ENCODE measurements at regions not wholly inside any gene's neighbourhood (a gene's known extent, or its start where the extent isn't known, plus 50 kb on each side); places are given as distances from the start of the nearest gene placed in this dataset.
"Not testable (repeated sequence)": the region's sequence is repeated elsewhere in the genome, so short reads cannot be mapped to it uniquely, and the experiment has no call there.

DNA sequence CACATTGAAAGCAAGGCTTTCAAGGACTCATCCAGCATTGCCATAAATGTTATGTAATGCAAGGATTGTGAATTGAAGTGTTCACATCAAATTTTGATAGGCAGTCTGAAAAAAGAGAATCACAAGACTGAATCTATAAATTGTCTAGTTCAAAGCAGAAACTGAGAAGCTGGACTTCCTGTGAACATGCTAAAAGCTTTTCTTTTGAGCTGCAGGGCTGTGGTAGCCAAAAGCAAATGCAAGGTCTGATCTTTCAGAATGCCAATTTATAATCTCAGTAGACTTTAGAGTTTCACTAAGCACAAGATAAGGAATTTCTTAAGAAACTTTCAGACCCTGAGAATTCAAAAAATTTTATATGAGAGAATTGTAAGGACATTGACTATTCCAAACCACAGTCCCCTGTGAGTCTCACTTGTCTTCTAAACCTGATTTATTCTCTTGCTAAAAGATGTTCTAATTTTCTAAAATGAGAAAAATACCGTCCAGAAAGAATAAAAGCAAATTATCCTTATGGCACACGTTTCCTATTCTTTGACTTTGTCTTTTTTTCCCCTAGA lies 1700.3 kb downstream of the OTOL1 start:
- Histone ChIP-seq H3K36me3 (no peaks in the 10 kb centered on the region), H3K4me3 (no peak overlapping the region), H3K9me3 (no peaks in the 10 kb centered on the region), H3K27ac (no peak overlapping the region), H3K4me1 (no peaks in the 10 kb centered on the region), H3K27me3 (no peaks in the 10 kb centered on the region)
- in situ Hi-C loops (cut with MboI; ENCODE audit: low sequenced_read_pairs in 4 of 4) (no loop called here), intact Hi-C loops (cut with DNase I; ENCODE audit: low total_unique reads) (no loop called here)
- ATAC-seq (no peak), DNase-seq (no peak)
- TF ChIP-seq POLR2A (IDR thresholded peaks at IDR 0.05) (no peak), CTCF (IDR thresholded peaks at IDR 0.05 in 4 of 5, conservative IDR thresholded peaks at IDR 0.05 in 1 of 5) (no peak)

- Histone ChIP-seq H3K27ac (no peak overlapping the region), H3K9me3 (no peaks in the 10 kb centered on the region), H3K4me1 (no peaks in the 10 kb centered on the region), H3K27me3 (no peaks in the 10 kb centered on the region), H3K4me3 (no peak overlapping the region), H3K36me3 (no peaks in the 10 kb centered on the region)
- TF ChIP-seq CTCF (IDR thresholded peaks at IDR 0.05 in 4 of 5, conservative IDR thresholded peaks at IDR 0.05 in 1 of 5), result no peak
- TF ChIP-seq POLR2A (IDR thresholded peaks at IDR 0.05), result no peak
- ATAC-seq, result no peak
- in situ Hi-C loops (cut with MboI; ENCODE audit: low sequenced_read_pairs in 4 of 4), result no loop called here
- no peak for DNase-seq
- intact Hi-C loops (cut with DNase I; ENCODE audit: low total_unique reads), result no loop called here
Observed at GRCh38 chr3:163196245-163196644, 1699.6 kb downstream of the OTOL1 start.

GRCh38 chr3:163185721-163186350 lies 1689.2 kb downstream of the OTOL1 start:
- Histone ChIP-seq H3K27me3 (no peaks in the 10 kb centered on the region), H3K4me1 (no peaks in the 10 kb centered on the region), H3K27ac (no peak overlapping the region), H3K9me3 (no peaks in the 10 kb centered on the region), H3K36me3 (no peaks in the 10 kb centered on the region), H3K4me3 (no peak overlapping the region)
- TF ChIP-seq POLR2A (IDR thresholded peaks at IDR 0.05) (no peak), CTCF (IDR thresholded peaks at IDR 0.05 in 4 of 5, conservative IDR thresholded peaks at IDR 0.05 in 1 of 5) (no peak)
- intact Hi-C loops (cut with DNase I; ENCODE audit: low total_unique reads) (no loop called here), in situ Hi-C loops (cut with MboI; ENCODE audit: low sequenced_read_pairs in 4 of 4) (no loop called here)
- no peak for DNase-seq
- no peak for ATAC-seq

- no peaks in the 10 kb centered on the region for H3K36me3 ChIP-seq
- H3K27ac ChIP-seq, result no peak overlapping the region
- no peak overlapping the region for H3K4me3 ChIP-seq
- ATAC-seq (no peak), DNase-seq (no peak)
- intact Hi-C loops (cut with DNase I; ENCODE audit: low total_unique reads) (no loop called here), in situ Hi-C loops (cut with MboI; ENCODE audit: low sequenced_read_pairs in 4 of 4) (no loop called here)
- H3K9me3 ChIP-seq, result no peaks in the 10 kb centered on the region
- H3K27me3 ChIP-seq, result no peaks in the 10 kb centered on the region
- H3K4me1 ChIP-seq, result no peaks in the 10 kb centered on the region
- TF ChIP-seq POLR2A (IDR thresholded peaks at IDR 0.05) (no peak), CTCF (IDR thresholded peaks at IDR 0.05 in 4 of 5, conservative IDR thresholded peaks at IDR 0.05 in 1 of 5) (no peak)
Observed at GRCh38 chr3:163175970-163176369, 1679.4 kb downstream of the OTOL1 start.

GRCh38 chr3:163172513-163172912 lies 1675.9 kb downstream of the OTOL1 start:
- H3K27me3 ChIP-seq; ATAC-seq; intact Hi-C loops (cut with DNase I; ENCODE audit: low total_unique reads); H3K27ac ChIP-seq; H3K4me3 ChIP-seq; DNase-seq; H3K9me3 ChIP-seq; in situ Hi-C loops (cut with MboI; ENCODE audit: low sequenced_read_pairs in 4 of 4); H3K36me3 ChIP-seq; H3K4me1 ChIP-seq: not testable (repeated sequence)

Measured in gastrocnemius medialis (tissue), 4 donors.